ENCODE measurements at regions not wholly inside any gene's neighbourhood (a gene's known extent, or its start where the extent isn't known, plus 50 kb on each side); places are given as distances from the start of the nearest gene placed in this dataset.

GRCh38 chr11:127393460-127393997 lies 393.0 kb upstream of the KIRREL3 start:
- Histone ChIP-seq H3K4me3 (ENCODE audit: low read length) (no peak overlapping the region), H3K36me3 (ENCODE audit: insufficient read depth, low read length) (no peaks in the 10 kb centered on the region), H3K9me2 (ENCODE audit: insufficient read depth, low read length) (no peaks in the 10 kb centered on the region), H3K27me3 (ENCODE audit: insufficient read depth, low read depth, low read length) (no peaks in the 10 kb centered on the region), H3K27ac (ENCODE audit: low read length) (no peak overlapping the region), H3K9ac (ENCODE audit: low read length) (no peak overlapping the region), H3K79me2 (replicated peaks; ENCODE audit: insufficient read depth, low read length) (no peaks in the 10 kb centered on the region), H3F3A (ENCODE audit: insufficient read depth, low read length, poor library complexity, severe bottlenecking) (no peaks in the 10 kb centered on the region), H4K20me1 (ENCODE audit: insufficient read depth) (no peaks in the 10 kb centered on the region), H3K9me3 (ENCODE audit: low read length) (no peaks in the 10 kb centered on the region), H2AFZ (ENCODE audit: low read depth, low read length) (no peak overlapping the region), H3K4me2 (ENCODE audit: low read length) (no peak overlapping the region)
- TF ChIP-seq REST (IDR thresholded peaks at IDR 0.05; ENCODE audit: borderline replicate concordance) (no peak), CTCF (IDR thresholded peaks at IDR 0.05; ENCODE audit: poor library complexity, severe bottlenecking) (no peak), EZH2 (IDR thresholded peaks at IDR 0.05; ENCODE audit: borderline replicate concordance, insufficient read depth, low read length, poor library complexity, severe bottlenecking) (no peak), TAF1 (IDR thresholded peaks at IDR 0.05; ENCODE audit: low read depth) (no peak), POLR2AphosphoS5 (IDR thresholded peaks at IDR 0.05) (no peak)

GRCh38 chr11:127392575-127392974 lies 392.0 kb upstream of the KIRREL3 start:
- no peaks in the 10 kb centered on the region for H3K36me3 ChIP-seq (ENCODE audit: insufficient read depth, low read length)
- no peak overlapping the region for H3K27ac ChIP-seq (ENCODE audit: low read length)
- no peak for TF ChIP-seq RAD21 (conservative IDR thresholded peaks at IDR 0.05)
- no peak for TF ChIP-seq TAF1 (IDR thresholded peaks at IDR 0.05; ENCODE audit: low read depth)
- TF ChIP-seq SMC3 (conservative IDR thresholded peaks at IDR 0.05; ENCODE audit: poor library complexity): no peak
- H3K27me3 ChIP-seq (ENCODE audit: insufficient read depth, low read depth, low read length): no peaks in the 10 kb centered on the region
- H3K4me3 ChIP-seq (ENCODE audit: low read length): no peak overlapping the region
- H3K9me2 ChIP-seq (ENCODE audit: insufficient read depth, low read length): no peaks in the 10 kb centered on the region
- no peaks in the 10 kb centered on the region for H3K9me3 ChIP-seq (ENCODE audit: low read length)
- H3F3A ChIP-seq (ENCODE audit: insufficient read depth, low read length, poor library complexity, severe bottlenecking): no peaks in the 10 kb centered on the region
- H3K9ac ChIP-seq (ENCODE audit: low read length): no peak overlapping the region
- no peaks in the 10 kb centered on the region for H3K79me2 ChIP-seq (replicated peaks; ENCODE audit: insufficient read depth, low read length)
- no peak overlapping the region for H3K4me2 ChIP-seq (ENCODE audit: low read length)
- no peaks in the 10 kb centered on the region for H4K20me1 ChIP-seq (ENCODE audit: insufficient read depth)
- H2AFZ ChIP-seq (ENCODE audit: low read depth, low read length): no peak overlapping the region

- Histone ChIP-seq H3K9ac (ENCODE audit: low read length) (no peak overlapping the region), H4K20me1 (ENCODE audit: insufficient read depth) (no peaks in the 10 kb centered on the region)
These were observed 389.9 kb upstream of the KIRREL3 start for GRCh38 chr11:127390465-127390864.

More at GRCh38 chr11:127390465-127390864, 389.9 kb upstream of the KIRREL3 start:
- Histone ChIP-seq H3K27ac (ENCODE audit: low read length) (no peak overlapping the region), H2AFZ (ENCODE audit: low read depth, low read length) (no peak overlapping the region), H3K27me3 (ENCODE audit: insufficient read depth, low read depth, low read length) (no peaks in the 10 kb centered on the region), H3K36me3 (ENCODE audit: insufficient read depth, low read length) (no peaks in the 10 kb centered on the region), H3K4me3 (ENCODE audit: low read length) (no peak overlapping the region), H3K79me2 (replicated peaks; ENCODE audit: insufficient read depth, low read length) (no peaks in the 10 kb centered on the region), H3K4me2 (ENCODE audit: low read length) (no peak overlapping the region), H3F3A (ENCODE audit: insufficient read depth, low read length, poor library complexity, severe bottlenecking) (no peaks in the 10 kb centered on the region), H3K9me3 (ENCODE audit: low read length) (no peaks in the 10 kb centered on the region), H3K9me2 (ENCODE audit: insufficient read depth, low read length) (no peaks in the 10 kb centered on the region)
- TF ChIP-seq EP300 (conservative IDR thresholded peaks at IDR 0.05; ENCODE audit: poor library complexity, severe bottlenecking): no peak
- no peak for TF ChIP-seq MXI1 (conservative IDR thresholded peaks at IDR 0.05; ENCODE audit: poor library complexity, severe bottlenecking)
- TF ChIP-seq REST (IDR thresholded peaks at IDR 0.05; ENCODE audit: borderline replicate concordance): no peak
- no peak for TF ChIP-seq CTCF (IDR thresholded peaks at IDR 0.05; ENCODE audit: poor library complexity, severe bottlenecking)
- TF ChIP-seq RAD21 (conservative IDR thresholded peaks at IDR 0.05): no peak
- no peak for TF ChIP-seq POLR2AphosphoS5 (IDR thresholded peaks at IDR 0.05)
- TF ChIP-seq SMC3 (conservative IDR thresholded peaks at IDR 0.05; ENCODE audit: poor library complexity): no peak
- no peak for TF ChIP-seq TAF1 (IDR thresholded peaks at IDR 0.05; ENCODE audit: low read depth)
- TF ChIP-seq EZH2 (IDR thresholded peaks at IDR 0.05; ENCODE audit: borderline replicate concordance, insufficient read depth, low read length, poor library complexity, severe bottlenecking): no peak
